Amniotic stem cell (primary cell): ENCODE measurements at regions not wholly inside any gene's neighbourhood (a gene's known extent, or its start where the extent isn't known, plus 50 kb on each side); places are given as distances from the start of the nearest gene placed in this dataset.

Experiments
- DNase-seq: peaks from one replicate; lab custom pipeline; 2025; lab: John Stamatoyannopoulos, UW

DNA sequence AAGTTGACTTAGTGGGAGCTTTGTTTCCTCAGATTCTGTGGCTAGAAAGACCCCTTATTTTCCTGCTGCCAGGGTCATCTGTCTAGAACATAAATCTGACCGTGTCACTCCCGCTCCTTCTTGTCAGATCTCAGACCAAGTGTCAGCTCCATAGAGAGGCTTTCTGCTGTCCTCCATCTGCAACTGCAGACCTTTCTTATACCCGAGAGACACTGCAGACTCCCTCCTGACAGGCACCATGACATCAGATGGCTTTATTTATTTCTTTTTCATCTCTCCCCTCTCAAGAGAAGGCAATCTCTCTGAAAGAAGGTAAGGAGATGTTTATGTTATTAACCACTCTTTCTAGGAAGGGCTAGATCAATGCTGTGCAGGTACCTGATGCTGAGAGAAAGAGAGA is 726.5 kb downstream of the UQCRFS1 start:
- no peak for DNase-seq

DNA sequence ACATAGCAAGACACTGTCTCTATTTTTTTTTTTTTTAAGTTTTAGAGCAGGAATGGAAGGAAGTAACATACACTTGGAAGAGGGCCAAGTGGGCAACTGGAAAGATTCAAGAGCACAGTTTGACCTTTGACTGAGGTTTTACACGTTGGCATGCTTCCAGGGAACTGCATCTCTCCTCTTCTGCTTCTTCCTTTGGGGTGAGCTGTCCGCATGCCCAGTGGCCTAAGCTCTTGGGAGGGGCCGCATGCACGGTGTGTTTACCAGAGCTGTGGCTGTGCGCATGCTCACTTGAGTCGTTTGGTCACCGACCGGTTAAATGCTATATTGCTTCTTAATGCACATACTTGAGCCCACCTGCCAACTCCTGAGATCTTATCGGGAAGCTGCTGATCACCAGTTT is 727.7 kb downstream of the UQCRFS1 start:
- DNase-seq = no peak

GRCh38 chr19:28483197-28483596 is 729.8 kb downstream of the UQCRFS1 start:
- DNase-seq = no peak

DNA sequence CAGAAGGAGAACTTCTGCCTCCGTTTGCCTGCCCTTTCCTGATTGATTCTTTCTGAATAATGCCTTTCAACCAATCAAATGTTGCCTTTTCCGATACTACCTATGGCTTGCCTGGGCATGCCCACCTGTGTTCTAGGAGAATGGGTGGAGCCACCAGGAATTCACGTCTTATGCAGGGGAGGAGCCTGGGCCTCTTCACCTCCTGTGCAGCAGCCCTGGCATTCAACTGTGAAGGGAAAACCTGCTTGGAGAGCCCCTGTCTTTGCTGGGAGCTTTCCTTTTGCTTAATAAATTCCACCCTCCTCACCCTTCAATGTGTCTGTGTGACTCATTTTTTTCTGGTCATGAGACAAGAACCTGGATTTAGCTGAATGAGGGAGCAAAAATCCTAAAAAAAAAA is 730.7 kb downstream of the UQCRFS1 start:
- no peak for DNase-seq

DNA sequence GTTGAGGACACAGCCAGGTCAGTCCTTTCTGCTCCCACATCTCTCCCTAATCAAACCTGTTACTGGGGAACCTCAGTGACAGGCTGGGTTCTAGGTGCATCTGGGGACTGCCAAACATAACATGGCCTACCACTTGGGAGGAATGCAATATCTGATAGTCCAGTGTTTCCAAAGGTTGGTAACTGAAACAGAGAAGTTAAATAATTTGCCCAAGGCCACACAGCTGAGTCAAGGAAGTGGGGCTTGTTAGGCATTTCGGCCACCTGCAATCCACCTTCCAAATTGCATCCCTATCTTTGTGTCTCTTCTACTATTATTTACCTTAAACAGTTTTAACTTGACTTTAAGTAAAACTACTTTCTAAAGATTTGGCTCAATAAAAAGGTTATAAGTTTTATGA is 731.3 kb downstream of the UQCRFS1 start:
- DNase-seq = no peak

DNA sequence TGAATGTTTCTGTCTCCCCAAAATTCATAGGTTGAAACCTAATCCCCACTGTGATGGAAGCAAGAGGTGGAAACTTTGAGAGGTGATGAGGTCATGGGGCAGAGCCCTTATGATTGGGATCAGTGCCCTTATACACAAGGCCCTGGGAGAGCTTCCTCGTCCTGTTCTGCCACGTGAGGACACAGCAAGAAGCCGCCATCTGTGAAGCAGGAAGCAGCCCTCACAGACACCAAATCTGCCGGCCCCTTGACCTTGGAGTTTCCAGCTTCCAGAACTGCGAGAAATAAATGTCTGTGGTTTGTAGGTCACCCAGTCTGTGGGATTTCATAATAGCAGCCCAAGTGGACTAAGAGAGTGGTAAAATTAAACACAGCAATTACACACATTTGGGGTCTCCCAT is 737.4 kb downstream of the UQCRFS1 start:
- DNase-seq = no peak

DNA sequence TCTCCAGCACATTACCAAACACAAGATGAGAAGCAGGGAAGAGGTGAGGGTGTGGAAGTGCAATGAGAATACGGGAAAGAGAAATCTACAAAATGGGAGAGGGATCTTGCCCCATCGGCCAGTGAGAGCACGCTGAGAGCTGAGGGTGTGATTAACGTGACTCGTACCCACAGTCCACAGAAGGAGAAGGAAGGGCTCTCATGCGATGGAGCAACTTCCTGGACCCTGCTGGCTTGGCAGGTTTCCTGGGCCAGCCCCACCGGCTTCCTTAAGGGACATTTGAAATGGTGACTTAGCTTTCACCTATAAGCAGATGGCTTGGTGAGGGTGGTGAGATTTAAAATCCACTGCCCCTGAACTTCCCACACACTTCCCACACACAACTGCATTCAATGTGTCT is 740.1 kb downstream of the UQCRFS1 start:
- no peak for DNase-seq

- DNase-seq = no peak
Measured at GRCh38 chr19:28471731-28472510, 741.0 kb downstream of the UQCRFS1 start.

GRCh38 chr19:28469544-28469943 is 743.4 kb downstream of the UQCRFS1 start:
- no peak for DNase-seq

DNA sequence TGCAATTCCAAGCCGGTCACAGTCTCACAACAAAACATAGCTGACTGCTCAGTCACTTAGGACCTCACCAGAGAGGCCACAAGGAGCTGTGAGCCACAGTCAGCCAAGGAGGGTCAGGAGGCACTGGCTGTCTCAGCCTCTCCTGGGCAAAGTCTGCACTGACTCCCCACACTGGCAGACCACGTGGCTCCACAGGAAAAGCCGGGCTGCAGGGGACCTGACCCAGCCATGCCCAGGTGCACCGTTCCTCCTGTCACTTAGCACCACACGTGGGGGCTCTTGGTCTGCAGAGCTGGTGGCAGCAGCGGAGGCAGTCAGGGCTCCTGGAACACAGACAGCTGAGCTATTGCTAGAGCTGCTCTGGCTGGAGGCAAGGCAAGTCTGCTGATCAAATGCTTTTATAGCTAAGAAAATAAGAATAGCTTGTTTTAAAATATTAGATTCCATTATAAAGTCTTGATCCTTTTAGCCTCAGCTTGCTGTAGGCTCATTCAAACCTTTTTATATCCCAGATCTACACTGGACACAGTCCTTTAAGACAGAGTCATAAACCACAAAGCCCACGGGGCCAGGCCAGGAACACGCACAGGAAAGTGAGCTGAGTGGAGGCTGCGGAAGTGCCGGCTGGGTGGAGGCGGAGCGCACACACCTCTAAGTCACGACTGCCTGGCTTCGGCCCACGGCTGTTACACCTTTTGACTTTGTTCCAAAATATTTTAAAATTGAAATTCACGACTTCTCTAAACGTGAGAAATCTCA is 744.1 kb downstream of the UQCRFS1 start:
- no peak for DNase-seq

DNA sequence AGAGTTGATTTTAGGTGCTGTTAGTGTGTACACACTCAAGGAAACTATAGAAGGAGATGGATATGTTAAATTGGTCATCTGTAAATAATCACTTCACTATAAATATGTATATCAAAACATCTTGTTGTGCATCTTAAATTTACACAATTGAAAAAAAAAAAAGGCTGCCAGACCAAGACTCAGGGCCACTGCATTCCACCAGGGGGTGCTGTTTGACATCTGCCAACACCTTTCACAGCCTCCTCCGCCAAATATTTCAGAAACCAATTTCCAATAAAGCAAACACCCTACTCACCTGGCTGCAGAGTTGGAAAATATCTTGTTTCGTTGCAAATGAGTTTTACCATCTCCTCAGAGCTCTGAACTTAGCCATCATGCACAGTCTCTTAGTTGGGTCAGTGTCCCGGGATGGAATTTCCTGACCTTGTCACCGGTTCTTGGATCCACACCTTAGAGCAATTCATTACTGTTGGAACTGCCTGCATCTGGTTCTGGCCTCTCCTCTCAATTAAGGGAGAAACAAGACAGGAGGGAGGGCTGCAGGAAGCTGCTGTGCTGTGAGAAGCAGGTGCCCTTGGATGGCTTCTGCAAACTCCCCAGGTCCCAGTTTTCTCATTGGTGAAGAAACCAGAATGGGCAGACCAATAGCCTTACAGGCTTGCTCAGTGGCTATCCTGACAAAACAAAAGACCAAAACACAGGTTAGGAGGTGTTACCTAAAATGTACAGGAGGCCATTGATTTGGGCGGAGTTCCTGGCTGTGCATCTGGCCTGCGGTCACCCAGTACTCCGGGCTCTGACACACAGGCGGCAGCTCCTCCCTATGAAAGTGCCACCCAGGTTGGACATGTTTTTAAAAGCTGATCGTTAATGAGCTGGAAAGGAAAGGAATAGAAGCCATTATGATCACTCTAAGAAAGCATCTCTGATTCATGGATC is 746.6 kb downstream of the UQCRFS1 start:
- no peak for DNase-seq

- no peak for DNase-seq
Measured at GRCh38 chr19:28465371-28466086, 747.4 kb downstream of the UQCRFS1 start.

DNA sequence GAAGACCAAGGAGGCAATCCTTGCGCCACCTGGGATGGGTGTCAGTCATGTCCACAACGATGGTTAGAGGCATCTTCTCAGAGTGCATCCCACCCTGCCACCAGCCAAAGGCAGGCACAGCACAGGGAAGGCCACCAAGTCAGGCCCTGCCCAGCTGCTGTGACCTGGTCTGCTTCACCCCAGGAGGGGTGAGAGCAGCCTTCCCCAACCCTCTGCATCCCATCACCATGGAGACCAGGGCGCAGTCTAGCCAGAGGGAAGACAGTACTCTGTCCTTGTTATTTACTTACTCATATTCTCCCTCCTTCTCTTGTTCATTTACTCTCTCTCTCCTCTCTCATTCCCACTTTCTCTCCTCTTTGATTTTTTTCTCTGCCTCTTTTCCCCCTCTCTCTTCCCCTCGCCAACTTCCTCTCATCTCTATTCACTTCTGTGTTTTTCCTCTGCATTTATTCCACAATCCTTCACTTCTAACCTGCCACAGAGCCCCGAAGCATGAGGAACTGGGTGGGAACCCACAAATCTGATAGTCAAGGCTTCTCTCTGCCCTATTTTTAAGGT is 749.4 kb downstream of the UQCRFS1 start:
- no peak for DNase-seq

DNA sequence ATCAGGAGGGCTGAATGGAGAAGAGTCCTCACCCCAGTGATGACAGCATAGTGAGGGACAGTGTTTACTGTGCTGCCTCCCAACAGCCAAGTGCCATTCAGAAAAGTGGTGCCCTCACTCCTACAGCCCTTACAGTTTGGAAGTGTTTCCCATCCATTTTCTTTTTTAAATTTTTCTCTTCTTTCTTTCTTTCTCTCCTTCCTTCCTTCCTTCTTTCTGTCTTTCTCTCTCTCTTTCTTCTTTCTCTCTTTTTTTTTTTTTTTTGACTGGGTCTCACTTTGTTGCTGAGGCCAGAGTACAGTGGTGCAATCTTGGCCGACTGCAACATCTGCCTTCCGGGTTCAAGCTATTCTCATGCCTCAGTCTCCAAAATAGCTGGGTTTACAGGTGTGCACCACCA is 755.3 kb downstream of the UQCRFS1 start:
- no peak for DNase-seq

GRCh38 chr19:28456708-28457320 is 756.1 kb downstream of the UQCRFS1 start:
- DNase-seq = no peak

GRCh38 chr19:28456252-28456651 is 756.7 kb downstream of the UQCRFS1 start:
- DNase-seq = no peak

- no peak for DNase-seq
Measured at GRCh38 chr19:28454083-28454482, 758.9 kb downstream of the UQCRFS1 start.

DNA sequence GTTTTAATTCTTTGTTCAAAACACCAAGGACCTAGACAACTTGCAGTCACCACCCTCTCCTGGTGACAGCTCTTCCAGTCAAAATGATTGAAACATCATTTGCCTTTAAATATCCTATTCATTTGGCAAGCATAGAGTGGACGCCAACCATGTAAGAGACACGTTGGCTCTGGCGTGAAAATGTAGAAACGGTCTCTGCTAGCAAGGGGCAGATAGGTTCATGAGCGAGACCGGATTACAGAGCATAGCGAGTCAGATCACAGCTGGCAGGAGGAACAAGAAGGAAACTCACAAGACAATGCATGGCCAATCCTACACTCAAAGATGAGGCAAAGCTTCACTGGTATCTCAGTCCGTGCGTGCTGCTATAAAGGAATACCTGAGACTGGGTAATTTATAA is 759.5 kb downstream of the UQCRFS1 start:
- no peak for DNase-seq

DNA sequence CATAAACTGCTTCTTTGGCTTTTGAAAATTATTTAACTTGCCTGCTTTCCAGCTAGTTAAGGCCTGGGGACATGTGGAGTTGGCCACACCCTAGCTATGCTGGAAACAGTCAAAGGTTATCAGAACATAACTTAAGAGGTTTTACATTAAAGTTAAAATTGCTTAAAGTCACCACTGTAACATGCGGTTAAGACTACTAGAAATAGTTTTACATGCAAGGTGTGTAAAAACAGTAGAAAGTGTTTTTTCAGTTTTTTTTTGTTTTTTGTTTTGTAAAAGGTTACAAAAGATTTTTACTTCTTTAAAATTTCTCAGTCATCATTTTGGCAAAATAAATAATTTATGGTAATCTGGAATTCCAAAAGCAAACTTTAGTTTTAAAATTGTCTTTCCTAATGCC is 763.1 kb downstream of the UQCRFS1 start:
- DNase-seq = no peak

GRCh38 chr19:28446511-28446910 is 766.4 kb downstream of the UQCRFS1 start:
- no peak for DNase-seq

DNA sequence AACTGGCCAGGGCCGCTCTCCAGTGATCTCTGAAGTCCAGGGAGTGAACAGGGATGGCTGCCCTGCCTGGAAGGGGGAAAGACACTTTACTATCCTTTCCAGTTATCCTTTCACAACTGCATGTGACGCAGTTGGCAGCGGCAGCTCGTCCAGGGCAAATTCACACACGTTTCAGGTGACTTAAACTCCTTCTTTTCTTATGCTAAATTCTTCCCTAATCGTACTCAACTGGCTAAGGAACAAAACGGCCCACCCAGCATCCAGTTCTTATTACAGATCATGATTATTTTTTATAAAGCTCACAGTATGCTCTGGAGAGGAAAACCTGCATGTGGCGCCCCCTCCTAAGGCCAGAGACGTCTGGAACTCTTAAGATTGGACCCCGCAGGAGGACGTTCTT is 767.1 kb downstream of the UQCRFS1 start:
- no peak for DNase-seq
